HCT116 (cell line): ENCODE measurements at regions not wholly inside any gene's neighbourhood (a gene's known extent, or its start where the extent isn't known, plus 50 kb on each side); places are given as distances from the start of the nearest gene placed in this dataset.

Experiments
- ATAC-seq: fragments of 200-7000 bp; cut with Tn5 transposase; 2 replicates; pipeline ENCODE4 v1.9.1; 2020; ENCODE audit warnings: mild to moderate bottlenecking, moderate library complexity
- BruUV-seq: library from RNA; stranded (reverse); fragments of 400-500 nt; replicated peaks from 2 replicates; lab custom pipeline; 2021; lab: Mats Ljungman, UMichigan
- CTCF ChIA-PET: fragments of 300-600 bp; sonication (Branson Sonifier 250); formaldehyde crosslinking; loops from one replicate; lab custom pipeline; 2021; ENCODE audit warnings: antibody characterized with exemption; lab: Charles Lee
- POLR2A ChIA-PET: fragments of 300-600, 350-600 bp; sonication (Branson Sonifier 250); formaldehyde crosslinking; loops from one replicate; lab custom pipeline; 2021; ENCODE audit warnings: antibody characterized with exemption; lab: Charles Lee
- RAD21 ChIA-PET, 2 experiments: fragments of 300-600 bp; sonication (Branson Sonifier 250); formaldehyde crosslinking; loops; one replicate each; lab custom pipeline; 2023; ENCODE audit warnings: low total read pairs in 2 of 2; ENCODE audit not compliant: uncharacterized antibody in 2 of 2, unreplicated experiment in 2 of 2, low non-redundant PET in 1 of 2; lab: Charles Lee
- DNase-seq: peaks from one replicate; pipeline ENCODE4 v3.0.0-alpha.2; 2010; ENCODE audit warnings: low read depth, low spot score
- H2AFZ ChIP-seq: fragments of 200-600 bp; shearing (Covaris generic), sonication (generic); 2 replicates; pipeline ENCODE4 v1.6.1; 2017; ENCODE audit warnings: low read depth, mixed run types, mixed read lengths, antibody characterized with exemption, low read length; ENCODE audit not compliant: poor library complexity, severe bottlenecking
- H3K27ac ChIP-seq: 2 replicates; pipeline ENCODE4 v1.5.1; 2012; ENCODE audit warnings: low read depth, low read length
- H3K27me3 ChIP-seq: fragments of 200-600 bp; sonication (generic); 2 replicates; pipeline ENCODE4 v1.6.1; 2016; ENCODE audit warnings: mixed run types, low read length, mixed read lengths; ENCODE audit not compliant: insufficient read depth
- H3K36me3 ChIP-seq, 2 experiments: fragments of 200-500 bp in 1 of 2; fragments of 200-600 bp in 1 of 2; sonication (Bioruptor generic) in 1 of 2; sonication (generic) in 1 of 2; 2 replicates each; pipeline versions ENCODE4 v1.5.1 to v1.6.1; 2014 to 2016; ENCODE audit warnings: low read length in 2 of 2, inconsistent platforms in 1 of 2, mixed read lengths in 1 of 2, mixed run types in 1 of 2; ENCODE audit not compliant: insufficient read depth in 2 of 2, control insufficient read depth in 1 of 2
- H3K4me1 ChIP-seq, 2 experiments: fragments of 200-600 bp in 1 of 2; sonication (generic) in 1 of 2; 2 replicates each; pipeline versions ENCODE4 v1.5.1 to v1.6.1; 2012 to 2017; ENCODE audit warnings: low read length in 2 of 2, inconsistent platforms in 1 of 2, mild to moderate bottlenecking in 1 of 2, mixed read lengths in 1 of 2, mixed run types in 1 of 2, moderate library complexity in 1 of 2; ENCODE audit not compliant: insufficient read depth in 2 of 2, control insufficient read depth in 1 of 2
- H3K4me2 ChIP-seq: fragments of 200-600 bp; sonication (generic); 2 replicates; pipeline ENCODE4 v1.6.1; 2017; ENCODE audit warnings: mixed run types, low read length, mixed read lengths
- H3K4me3 ChIP-seq, 2 experiments: fragments of 200-600 bp in 1 of 2; sonication (generic) in 1 of 2; replicated peaks in 1 of 2; 2 replicates each; pipeline ENCODE4 v1.5.1; 2011 to 2016; ENCODE audit warnings: low read length in 2 of 2, control low read depth in 1 of 2, low read depth in 1 of 2, mild to moderate bottlenecking in 1 of 2, mixed read lengths in 1 of 2, mixed run types in 1 of 2
- H3K79me2 ChIP-seq: fragments of 200-600 bp; sonication (generic); 2 replicates; pipeline ENCODE4 v1.6.1; 2017; ENCODE audit warnings: mild to moderate bottlenecking, mixed run types, low read length, moderate library complexity, mixed read lengths; ENCODE audit not compliant: insufficient read depth
- H3K9ac ChIP-seq: fragments of 200-600 bp; sonication (generic); 2 replicates; pipeline ENCODE4 v1.6.1; 2016; ENCODE audit warnings: low read length, mixed read lengths
- H3K9me2 ChIP-seq: fragments of 200-600 bp; sonication (generic), shearing (Covaris generic); 2 replicates; pipeline ENCODE4 v1.6.1; 2017; ENCODE audit warnings: mixed run types, mild to moderate bottlenecking, moderate library complexity; ENCODE audit not compliant: insufficient read depth
- H3K9me3 ChIP-seq, 2 experiments: fragments of 200-500 bp in 1 of 2; fragments of 200-600 bp in 1 of 2; sonication (Bioruptor generic) in 1 of 2; sonication (generic) in 1 of 2; 2 replicates each; pipeline ENCODE4 v1.6.1; 2014 to 2017; ENCODE audit warnings: low read length in 2 of 2, mixed read lengths in 2 of 2, inconsistent platforms in 1 of 2, low read depth in 1 of 2, mild to moderate bottlenecking in 1 of 2, mixed run types in 1 of 2, moderate library complexity in 1 of 2; ENCODE audit not compliant: control insufficient read depth in 1 of 2, insufficient read depth in 1 of 2
- H4K20me1 ChIP-seq: fragments of 200-600 bp; sonication (generic), shearing (Covaris generic); 2 replicates; pipeline ENCODE4 v1.6.1; 2017; ENCODE audit warnings: mixed run types, mild to moderate bottlenecking, moderate library complexity; ENCODE audit not compliant: insufficient read depth
- CEBPB ChIP-seq: IDR thresholded peaks from 2 replicates; pipeline ENCODE4 v1.6.1; 2012; ENCODE audit warnings: low read depth
- EGR1 ChIP-seq: IDR thresholded peaks from 2 replicates; pipeline ENCODE4 v1.6.1; 2012; ENCODE audit warnings: low read depth
- POLR2A ChIP-seq: IDR thresholded peaks from 2 replicates; pipeline ENCODE4 v1.7.0; 2011; ENCODE audit warnings: borderline replicate concordance; ENCODE audit not compliant: insufficient read depth, insufficient read length; ENCODE audit errors: extremely low read depth
- POLR2AphosphoS5 ChIP-seq: IDR thresholded peaks from 2 replicates; pipeline ENCODE4 v1.6.1; 2011; ENCODE audit warnings: mild to moderate bottlenecking, low read depth, low read length, moderate library complexity
- SIN3A ChIP-seq: IDR thresholded peaks from 2 replicates; pipeline ENCODE4 v1.6.1; 2012; ENCODE audit warnings: low read depth
- SP1 ChIP-seq: IDR thresholded peaks from 2 replicates; pipeline ENCODE4 v1.6.1; 2012; ENCODE audit warnings: low read depth
- TCF7L2 ChIP-seq: IDR thresholded peaks from 2 replicates; pipeline ENCODE4 v1.7.0; 2011; ENCODE audit warnings: borderline replicate concordance, inconsistent platforms; ENCODE audit not compliant: insufficient read depth, insufficient read length; ENCODE audit errors: extremely low read depth
- intact Hi-C: fragments of 100-400 bp; cut with micrococcal nuclease; formaldehyde crosslinking; loops from 2 replicates; pipeline ENCODE4 v1.10.0; 2022
- TF ChIP-seq, protein P1 (sequence below): IDR thresholded peaks from 2 replicates; pipeline ENCODE4 v1.6.1; 2012

DNA sequence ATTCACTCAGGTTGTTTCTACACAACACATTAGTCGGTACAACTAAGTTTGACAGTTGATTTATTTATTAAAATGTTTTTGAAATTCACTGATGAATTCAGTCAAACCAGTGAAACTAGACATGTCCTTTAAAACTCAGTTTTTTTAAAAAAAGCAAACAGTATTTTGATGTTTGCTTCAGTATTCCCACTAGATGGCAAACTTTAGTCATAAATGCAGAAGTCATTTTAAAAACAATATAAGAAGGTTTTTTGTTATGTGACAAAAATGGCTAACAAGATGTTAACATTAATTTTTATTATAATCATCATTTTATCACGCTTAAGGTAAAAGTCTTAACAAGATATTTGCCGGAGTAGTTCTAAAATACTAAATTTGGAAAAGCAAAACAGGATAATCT, 1337.8 kb upstream of the DIAPH2 start:
- H3K27ac ChIP-seq: no peak overlapping the region
- H3K4me3 ChIP-seq: no peak overlapping the region
- ATAC-seq (no peak), DNase-seq (no peak)
- no TSS peak for BruUV-seq
- intact Hi-C loops: no loop called here
- H3K27me3 ChIP-seq: no peaks in the 10 kb centered on the region
- POLR2A ChIA-PET: no interaction called here
- no peaks in the 10 kb centered on the region for H3K79me2 ChIP-seq
- no peak overlapping the region for H3K9ac ChIP-seq
- H3K4me1 ChIP-seq: no peaks in the 10 kb centered on the region
- H2AFZ ChIP-seq: no peak overlapping the region
- CTCF ChIA-PET: no interaction called here
- H3K9me2 ChIP-seq: no peaks in the 10 kb centered on the region
- RAD21 ChIA-PET: no interaction called here
- H3K4me2 ChIP-seq: no peak overlapping the region
- no peaks in the 10 kb centered on the region for H3K9me3 ChIP-seq
- H3K36me3 ChIP-seq: no peaks in the 10 kb centered on the region
- H4K20me1 ChIP-seq: no peaks in the 10 kb centered on the region
- TF ChIP-seq POLR2A (no peak), POLR2AphosphoS5 (no peak), EGR1 (no peak), CEBPB (no peak)
- TF ChIP-seq, all 23 proteins: peak for 0

DNA sequence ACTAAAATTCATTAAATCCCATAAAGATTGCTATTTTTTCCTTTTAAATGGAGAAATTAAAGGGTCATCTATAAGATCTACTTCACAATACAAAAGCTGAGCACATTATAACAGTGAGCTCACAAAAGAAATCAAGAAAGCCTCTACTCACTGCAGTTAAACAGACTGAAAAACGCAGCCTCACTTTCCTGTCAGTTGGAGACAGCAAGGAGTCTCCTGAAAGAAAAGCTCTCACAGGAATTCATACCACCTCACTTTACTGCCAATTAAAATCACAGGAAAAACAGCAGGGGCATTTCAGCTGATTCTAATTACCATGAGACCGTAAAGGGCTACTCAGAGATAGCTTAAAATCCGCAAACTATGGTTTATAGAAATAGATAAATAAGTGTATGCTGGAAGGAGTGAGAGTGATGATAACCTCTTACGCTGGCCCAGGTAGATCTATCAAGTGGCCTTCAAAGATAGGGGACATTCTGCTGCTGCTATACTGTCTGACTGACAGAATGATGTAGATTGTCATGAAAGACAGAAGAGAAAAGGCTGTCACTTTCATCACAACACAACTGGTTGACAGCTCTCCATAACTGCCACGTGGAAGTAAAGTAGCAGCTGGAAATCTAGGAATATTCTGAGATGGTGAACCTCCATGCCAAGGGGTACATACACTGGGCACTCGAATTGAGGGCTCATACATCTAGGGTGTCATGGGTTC, 1333.7 kb upstream of the DIAPH2 start:
- H3K9ac ChIP-seq: no peak overlapping the region
- no peaks in the 10 kb centered on the region for H3K36me3 ChIP-seq
- TF ChIP-seq POLR2A (no peak), TCF7L2 (no peak), SIN3A (no peak), SP1 (no peak), EGR1 (no peak)
- TF ChIP-seq, protein P1, sequence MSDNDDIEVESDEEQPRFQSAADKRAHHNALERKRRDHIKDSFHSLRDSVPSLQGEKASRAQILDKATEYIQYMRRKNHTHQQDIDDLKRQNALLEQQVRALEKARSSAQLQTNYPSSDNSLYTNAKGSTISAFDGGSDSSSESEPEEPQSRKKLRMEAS: no peak
- no peaks in the 10 kb centered on the region for H3K27me3 ChIP-seq
- H3K4me3 ChIP-seq: no peak overlapping the region
- no peak overlapping the region for H3K27ac ChIP-seq
- RAD21 ChIA-PET: no interaction called here
- CTCF ChIA-PET: no interaction called here
- ATAC-seq (no peak), DNase-seq (no peak)
- POLR2A ChIA-PET: no interaction called here
- no peak overlapping the region for H3K4me2 ChIP-seq
- H3K4me1 ChIP-seq: no peaks in the 10 kb centered on the region
- no peaks in the 10 kb centered on the region for H4K20me1 ChIP-seq
- intact Hi-C loops: no loop called here
- no peaks in the 10 kb centered on the region for H3K79me2 ChIP-seq
- no peaks in the 10 kb centered on the region for H3K9me3 ChIP-seq
- no TSS peak for BruUV-seq
- no peak overlapping the region for H2AFZ ChIP-seq
- no peaks in the 10 kb centered on the region for H3K9me2 ChIP-seq
